Right renal pelvis (tissue), 4 donors: ENCODE measurements at regions not wholly inside any gene's neighbourhood (a gene's known extent, or its start where the extent isn't known, plus 50 kb on each side); places are given as distances from the start of the nearest gene placed in this dataset.
"Not testable (repeated sequence)": the region's sequence is repeated elsewhere in the genome, so short reads cannot be mapped to it uniquely, and the experiment has no call there.

Experiments used
- DNase-seq, 4 donors: peaks; one replicate each; pipeline ENCODE4 v3.0.0-alpha.2; 2013; ENCODE audit warnings: low read depth in 4 of 4, low spot score in 3 of 4, missing footprints in 1 of 4

- DNase-seq, result no peak
These were observed 59.0 kb upstream of the MBNL1 start for GRCh38 chr3:152209776-152210175.

- no peak for DNase-seq
These were observed 58.0 kb upstream of the MBNL1 start for GRCh38 chr3:152210697-152211096.

- DNase-seq, result no peak
These were observed 57.1 kb upstream of the MBNL1 start for GRCh38 chr3:152211655-152212054.

- no peak for DNase-seq
These were observed 55.5 kb upstream of the MBNL1 start for GRCh38 chr3:152213203-152213602.

GRCh38 chr3:152213938-152214337, 54.8 kb upstream of the MBNL1 start:
- no peak for DNase-seq

- DNase-seq, result not testable (repeated sequence)
These were observed 51.5 kb upstream of the MBNL1 start for GRCh38 chr3:152216960-152217865.

- no peak for DNase-seq
These were observed 50.1 kb upstream of the MBNL1 start for GRCh38 chr3:152218602-152219001.
